GM23338 (cell line): ENCODE measurements at regions not wholly inside any gene's neighbourhood (a gene's known extent, or its start where the extent isn't known, plus 50 kb on each side); places are given as distances from the start of the nearest gene placed in this dataset.

Source experiments
- ATAC-seq: fragments of 200-7000 bp; cut with Tn5 transposase; 3 replicates; pipeline ENCODE4 v1.9.1; 2020
- DNase-seq: peaks from one replicate; pipeline ENCODE4 v3.0.0-alpha.2; 2015; ENCODE audit warnings: low spot score
- H2AFZ ChIP-seq: fragments of 200-600 bp; sonication (generic); 2 replicates; pipeline ENCODE4 v1.8.0; 2016; ENCODE audit warnings: antibody characterized with exemption, mild to moderate bottlenecking, moderate library complexity
- H3F3A ChIP-seq: fragments of 200-600 bp; sonication (generic); replicated peaks from 2 replicates; pipeline ENCODE4 v1.8.0; 2017; ENCODE audit warnings: antibody characterized with exemption, mixed run types, low read depth
- H3K27ac ChIP-seq: fragments of 200-600 bp; sonication (generic); 2 replicates; pipeline ENCODE4 v1.6.1; 2016; ENCODE audit warnings: low read depth
- H3K27me3 ChIP-seq: fragments of 200-600 bp; sonication (generic); 2 replicates; pipeline ENCODE4 v1.8.0; 2016; ENCODE audit warnings: mild to moderate bottlenecking, mixed run types, moderate library complexity; ENCODE audit not compliant: insufficient read depth
- H3K36me3 ChIP-seq: fragments of 200-600 bp; sonication (generic); 2 replicates; pipeline ENCODE4 v1.8.0; 2016; ENCODE audit warnings: mild to moderate bottlenecking; ENCODE audit not compliant: insufficient read depth
- H3K4me1 ChIP-seq: fragments of 200-600 bp; sonication (generic); 2 replicates; pipeline ENCODE4 v1.8.0; 2016; ENCODE audit warnings: mild to moderate bottlenecking, moderate library complexity; ENCODE audit not compliant: insufficient read depth
- H3K4me2 ChIP-seq: fragments of 200-600 bp; sonication (generic); 2 replicates; pipeline ENCODE4 v1.7.1; 2017; ENCODE audit warnings: mixed run types
- H3K4me3 ChIP-seq: fragments of 200-600 bp; sonication (generic); 2 replicates; pipeline ENCODE4 v1.6.1; 2016; ENCODE audit warnings: mixed run types
- H3K79me2 ChIP-seq: fragments of 200-600 bp; sonication (generic); replicated peaks from 2 replicates; pipeline ENCODE4 v1.8.0; 2017; ENCODE audit warnings: mild to moderate bottlenecking; ENCODE audit not compliant: insufficient read depth
- H3K9me2 ChIP-seq: fragments of 200-600 bp; sonication (generic); 2 replicates; pipeline ENCODE4 v1.8.0; 2017; ENCODE audit not compliant: insufficient read depth
- H4K20me1 ChIP-seq: fragments of 200-600 bp; sonication (generic); replicated peaks from 2 replicates; pipeline ENCODE4 v1.8.0; 2017; ENCODE audit warnings: mild to moderate bottlenecking; ENCODE audit not compliant: insufficient read depth
- H3K27ac Mint-ChIP-seq: 2 replicates; pipeline ENCODE4 v1.8.0; 2020; ENCODE audit warnings: inconsistent platforms, mild to moderate bottlenecking, moderate library complexity, mixed read lengths
- H3K27me3 Mint-ChIP-seq: 3 replicates; pipeline ENCODE4 v1.8.0; 2022; ENCODE audit warnings: low read depth, mild to moderate bottlenecking, moderate library complexity, mixed read lengths, inconsistent platforms; ENCODE audit not compliant: insufficient read depth, poor library complexity
- H3K36me3 Mint-ChIP-seq: 3 replicates; pipeline ENCODE4 v1.8.0; 2021; ENCODE audit warnings: low read depth, mild to moderate bottlenecking, inconsistent platforms, moderate library complexity, mixed read lengths
- H3K4me1 Mint-ChIP-seq: 3 replicates; pipeline ENCODE4 v1.8.0; 2020; ENCODE audit warnings: mild to moderate bottlenecking, inconsistent platforms, mixed read lengths
- H3K4me3 Mint-ChIP-seq: 3 replicates; pipeline ENCODE4 v1.8.0; 2021; ENCODE audit warnings: moderate library complexity, mild to moderate bottlenecking, inconsistent platforms, mixed read lengths
- H3K9me3 Mint-ChIP-seq: 3 replicates; pipeline ENCODE4 v1.8.0; 2020; ENCODE audit warnings: moderate library complexity, mild to moderate bottlenecking, inconsistent platforms, mixed read lengths
- CREB1 ChIP-seq: fragments of 250-450 bp; sonication (Bioruptor Pico); IDR thresholded peaks from 2 replicates; pipeline ENCODE4 v1.5.0; 2020; ENCODE audit warnings: low read depth, mild to moderate bottlenecking, moderate library complexity
- CTCF ChIP-seq, 2 experiments: fragments of 200-600 bp in 1 of 2; sonication (generic) in 1 of 2; conservative IDR thresholded peaks; 2 replicates each; pipeline versions ENCODE4 v1.5.1 to v1.6.1; 2016 to 2017; ENCODE audit warnings: antibody characterized with exemption in 2 of 2, low read depth in 2 of 2, mild to moderate bottlenecking in 2 of 2, moderate library complexity in 1 of 2
- ETS1 ChIP-seq: IDR thresholded peaks from 2 replicates; pipeline ENCODE4 v1.6.1; 2016; ENCODE audit warnings: antibody characterized with exemption
- EZH2 ChIP-seq: fragments of 200-600 bp; sonication (generic); IDR thresholded peaks from one replicate; pipeline ENCODE4 v1.8.0; 2017; ENCODE audit warnings: antibody characterized with exemption, mild to moderate bottlenecking, low read depth; ENCODE audit not compliant: unreplicated experiment
- EZH2phosphoT487 ChIP-seq: fragments of 200-600 bp; sonication (generic); IDR thresholded peaks from one replicate; pipeline ENCODE4 v1.8.1; 2018; ENCODE audit warnings: antibody characterized with exemption; ENCODE audit not compliant: unreplicated experiment
- JUNB ChIP-seq: IDR thresholded peaks from one replicate; pipeline ENCODE4 v1.6.1; 2016; ENCODE audit warnings: antibody characterized with exemption; ENCODE audit not compliant: unreplicated experiment
- NANOG ChIP-seq: IDR thresholded peaks from 2 replicates; pipeline ENCODE4 v1.6.1; 2016; ENCODE audit warnings: antibody characterized with exemption, borderline replicate concordance
- POLR2AphosphoS5 ChIP-seq: IDR thresholded peaks from 2 replicates; pipeline ENCODE4 v1.6.1; 2016; ENCODE audit warnings: antibody characterized with exemption, low read depth
- REST ChIP-seq: IDR thresholded peaks from one replicate; pipeline ENCODE4 v1.6.1; 2018; ENCODE audit warnings: antibody characterized with exemption; ENCODE audit not compliant: unreplicated experiment
- STAT1 ChIP-seq: IDR thresholded peaks from one replicate; pipeline ENCODE4 v1.6.1; 2016; ENCODE audit warnings: antibody characterized with exemption; ENCODE audit not compliant: unreplicated experiment
- ZNF114 ChIP-seq: fragments of 250-450 bp; sonication (Bioruptor Pico); IDR thresholded peaks from 2 replicates; pipeline ENCODE4 v1.5.0; 2020; ENCODE audit warnings: mild to moderate bottlenecking, moderate library complexity
- ZNF331 ChIP-seq: fragments of 250-450 bp; sonication (Bioruptor Pico); IDR thresholded peaks from 2 replicates; pipeline ENCODE4 v1.5.0; 2020; ENCODE audit warnings: low read depth, mild to moderate bottlenecking, moderate library complexity
- ZNF462 ChIP-seq: fragments of 250-450 bp; sonication (Bioruptor Pico); IDR thresholded peaks from 2 replicates; pipeline ENCODE4 v1.5.0; 2020; ENCODE audit warnings: mild to moderate bottlenecking, moderate library complexity

- H3K4me2 ChIP-seq: no peak overlapping the region
- H3K27ac Mint-ChIP-seq: no peak overlapping the region
- peaks cover 6% of the 10 kb centered on the region for H3K27me3 Mint-ChIP-seq
- ATAC-seq: no peak
- H2AFZ ChIP-seq: no peak overlapping the region
- no peaks in the 10 kb centered on the region for H3K4me1 ChIP-seq
- H4K20me1 ChIP-seq: no peaks in the 10 kb centered on the region
- H3K36me3 Mint-ChIP-seq: peaks cover 35% of the 10 kb centered on the region
- no peak for TF ChIP-seq JUNB
- TF ChIP-seq NANOG: no peak
- TF ChIP-seq ZNF462 (CRISPR knock-in tag): no peak
- TF ChIP-seq EZH2phosphoT487: no peak
- no peak for TF ChIP-seq CREB1 (CRISPR knock-in tag)
- no peak for TF ChIP-seq ZNF114 (CRISPR knock-in tag)
- no peak for TF ChIP-seq REST
- no peak for TF ChIP-seq ZNF331 (CRISPR knock-in tag)
- no peak for TF ChIP-seq CTCF (conservative IDR thresholded peaks at IDR 0.05; ENCODE audit: low read depth in 2 of 2)
- TF ChIP-seq EZH2: no peak
- TF ChIP-seq ETS1: no peak
- no peak for TF ChIP-seq STAT1
- no peak for TF ChIP-seq POLR2AphosphoS5
- H3K79me2 ChIP-seq: no peaks in the 10 kb centered on the region
- H3K4me3 Mint-ChIP-seq: no peak overlapping the region
- H3F3A ChIP-seq: no peaks in the 10 kb centered on the region
- H3K4me3 ChIP-seq: no peak overlapping the region
- H3K36me3 ChIP-seq: peaks cover 13% of the 10 kb centered on the region; the same call in 1 of the 2 replicates
- peaks cover 50% of the 10 kb centered on the region for H3K9me3 Mint-ChIP-seq
- no peaks in the 10 kb centered on the region for H3K4me1 Mint-ChIP-seq
- no peak overlapping the region for H3K27ac ChIP-seq
- no peaks in the 10 kb centered on the region for H3K27me3 ChIP-seq
- H3K9me2 ChIP-seq: peaks cover 4% of the 10 kb centered on the region
- no peak for DNase-seq
These were observed 154.0 kb upstream of the LMNTD1 start for GRCh38 chr12:25707056-25707455.
